IMR-90 (cell line): ENCODE measurements at regions not wholly inside any gene's neighbourhood (a gene's known extent, or its start where the extent isn't known, plus 50 kb on each side); places are given as distances from the start of the nearest gene placed in this dataset.

ENCODE experiments used
- ATAC-seq: fragments of 200-7000 bp; cut with Tn5 transposase; 2 replicates; pipeline ENCODE4 v1.9.1; 2020; ENCODE audit warnings: low read depth, mild to moderate bottlenecking, moderate library complexity
- BruUV-seq: library from RNA; stranded (reverse); fragments of 400-500 nt; replicated peaks from 2 replicates; lab custom pipeline; 2021; lab: Mats Ljungman, UMichigan
- CTCF ChIA-PET: fragments of 300-600 bp; formaldehyde crosslinking; extraction: SDS; loops from one replicate; lab custom pipeline; 2021; ENCODE audit warnings: antibody characterized with exemption; lab: Yijun Ruan, JAX
- POLR2A ChIA-PET: fragments of 300-600 bp; sonication (Branson Sonifier 250); formaldehyde crosslinking; loops from one replicate; lab custom pipeline; 2022; ENCODE audit warnings: antibody characterized with exemption; ENCODE audit not compliant: unreplicated experiment; lab: Charles Lee
- DNase-seq: peaks from one replicate; pipeline ENCODE4 v3.0.0; 2013
- H2AFZ ChIP-seq: replicated peaks from 2 replicates; pipeline ENCODE3; 2013; ENCODE audit warnings: low read length, mild to moderate bottlenecking; ENCODE audit not compliant: poor library complexity
- H2AK5ac ChIP-seq: 2 replicates; pipeline ENCODE4 v1.6.1; 2013; ENCODE audit warnings: low read depth, low read length, inconsistent platforms
- H2AK9ac ChIP-seq: replicated peaks from 2 replicates; pipeline ENCODE3; 2013; ENCODE audit warnings: mild to moderate bottlenecking, low read depth, low read length, moderate library complexity; ENCODE audit not compliant: poor library complexity
- H2BK120ac ChIP-seq: 2 replicates; pipeline ENCODE4 v1.6.1; 2013; ENCODE audit warnings: low read depth, low read length, inconsistent platforms
- H2BK15ac ChIP-seq: 3 replicates; pipeline ENCODE4 v1.6.1; 2013; ENCODE audit warnings: low read depth, low read length, inconsistent platforms
- H2BK20ac ChIP-seq: 2 replicates; pipeline ENCODE4 v1.6.1; 2013; ENCODE audit warnings: low read depth, mild to moderate bottlenecking, inconsistent platforms, low read length, moderate library complexity
- H2BK5ac ChIP-seq: 2 replicates; pipeline ENCODE4 v1.6.1; 2013; ENCODE audit warnings: mild to moderate bottlenecking, low read depth, low read length, inconsistent platforms; ENCODE audit not compliant: poor library complexity, severe bottlenecking
- H3K14ac ChIP-seq: replicated peaks from 2 replicates; pipeline ENCODE4 v1.6.1; 2013; ENCODE audit warnings: low read depth, low read length, inconsistent platforms
- H3K18ac ChIP-seq: 2 replicates; pipeline ENCODE4 v1.6.1; 2013; ENCODE audit warnings: low read depth, low read length, control low read depth
- H3K23ac ChIP-seq: 2 replicates; pipeline ENCODE4 v1.6.1; 2013; ENCODE audit warnings: low read depth, low read length, inconsistent platforms
- H3K27ac ChIP-seq: 2 replicates; pipeline ENCODE4 v1.5.1; 2013; ENCODE audit warnings: mild to moderate bottlenecking, control low read depth, low read length; ENCODE audit not compliant: insufficient read depth
- H3K27me3 ChIP-seq: 2 replicates; pipeline ENCODE4 v1.6.1; 2013; ENCODE audit warnings: low read length; ENCODE audit not compliant: control insufficient read depth, insufficient read depth
- H3K36me3 ChIP-seq: 2 replicates; pipeline ENCODE4 v1.6.1; 2013; ENCODE audit warnings: low read length, mixed read lengths; ENCODE audit not compliant: control insufficient read depth, insufficient read depth
- H3K4ac ChIP-seq: 2 replicates; pipeline ENCODE4 v1.6.1; 2013; ENCODE audit warnings: low read depth, low read length, inconsistent platforms
- H3K4me1 ChIP-seq: 2 replicates; pipeline ENCODE4 v1.6.1; 2013; ENCODE audit warnings: low read length, mixed read lengths; ENCODE audit not compliant: control insufficient read depth, insufficient read depth
- H3K4me2 ChIP-seq: 2 replicates; pipeline ENCODE4 v1.6.1; 2013; ENCODE audit warnings: low read depth, mild to moderate bottlenecking, control low read depth, low read length, moderate library complexity
- H3K4me3 ChIP-seq: 2 replicates; pipeline ENCODE4 v1.5.1; 2013; ENCODE audit warnings: low read depth, mild to moderate bottlenecking, control low read depth, low read length, moderate library complexity; ENCODE audit not compliant: insufficient read depth
- H3K56ac ChIP-seq: 2 replicates; pipeline ENCODE4 v1.6.1; 2013; ENCODE audit warnings: low read length, inconsistent platforms; ENCODE audit not compliant: insufficient read depth; ENCODE audit errors: extremely low read depth
- H3K79me1 ChIP-seq, 2 experiments: 2 replicates each; pipeline ENCODE4 v1.6.1; 2013; ENCODE audit warnings: low read length in 2 of 2, inconsistent platforms in 1 of 2, low read depth in 1 of 2
- H3K9ac ChIP-seq: 2 replicates; pipeline ENCODE4 v1.6.1; 2013; ENCODE audit warnings: low read depth, low read length, control low read depth
- H3K9me1 ChIP-seq: 2 replicates; pipeline ENCODE4 v1.6.1; 2013; ENCODE audit warnings: low read length, inconsistent platforms; ENCODE audit not compliant: insufficient read depth
- H3K9me3 ChIP-seq: 2 replicates; pipeline ENCODE4 v1.6.1; 2013; ENCODE audit warnings: low read length; ENCODE audit not compliant: control insufficient read depth, insufficient read depth
- H4K20me1 ChIP-seq: 2 replicates; pipeline ENCODE4 v1.6.1; 2013; ENCODE audit warnings: low read length, inconsistent platforms; ENCODE audit not compliant: insufficient read depth
- H4K5ac ChIP-seq: 2 replicates; pipeline ENCODE4 v1.6.1; 2013; ENCODE audit warnings: mild to moderate bottlenecking, low read depth, low read length, control low read depth
- H4K8ac ChIP-seq, 2 experiments: 2 replicates each; pipeline ENCODE4 v1.6.1; 2013; ENCODE audit warnings: low read depth in 2 of 2, low read length in 2 of 2, control low read depth in 1 of 2, inconsistent platforms in 1 of 2
- H4K91ac ChIP-seq: 2 replicates; pipeline ENCODE4 v1.6.1; 2013; ENCODE audit warnings: low read depth, low read length, inconsistent platforms; ENCODE audit not compliant: insufficient read depth
- CEBPB ChIP-seq: IDR thresholded peaks from 2 replicates; pipeline ENCODE4 v1.6.1; 2012; ENCODE audit warnings: low read depth, low read length, improper control_type of control experiment
- CHD1 ChIP-seq: IDR thresholded peaks from 2 replicates; pipeline ENCODE4 v1.6.1; 2012; ENCODE audit warnings: low read depth, low read length, improper control_type of control experiment
- ELK1 ChIP-seq: fragments of 150-350 bp; IDR thresholded peaks from 2 replicates; pipeline ENCODE4 v1.6.1; 2016; ENCODE audit warnings: low read depth, mild to moderate bottlenecking, low read length, moderate library complexity, borderline replicate concordance
- FOS ChIP-seq: fragments of 150-350 bp; IDR thresholded peaks from 2 replicates; pipeline ENCODE4 v1.6.1; 2016; ENCODE audit warnings: low read depth, low read length
- MAZ ChIP-seq: IDR thresholded peaks from 2 replicates; pipeline ENCODE4 v1.6.1; 2012; ENCODE audit warnings: low read depth, mild to moderate bottlenecking, low read length, improper control_type of control experiment, moderate library complexity, borderline replicate concordance
- MXI1 ChIP-seq: IDR thresholded peaks from 2 replicates; pipeline ENCODE4 v1.6.1; 2012; ENCODE audit warnings: low read depth, mild to moderate bottlenecking, low read length, moderate library complexity, borderline replicate concordance
- NFE2L2 ChIP-seq: fragments of 150-350 bp; IDR thresholded peaks from 2 replicates; pipeline ENCODE4 v1.6.1; 2016; ENCODE audit warnings: low read depth, mild to moderate bottlenecking, low read length
- RAD21 ChIP-seq: IDR thresholded peaks from 2 replicates; pipeline ENCODE4 v1.6.1; 2012; ENCODE audit warnings: low read length, improper control_type of control experiment
- RCOR1 ChIP-seq: IDR thresholded peaks from 2 replicates; pipeline ENCODE4 v1.6.1; 2012; ENCODE audit warnings: mild to moderate bottlenecking, low read length, improper control_type of control experiment; ENCODE audit not compliant: insufficient replicate concordance
- RFX5 ChIP-seq: IDR thresholded peaks from 2 replicates; pipeline ENCODE4 v1.8.0; 2012; ENCODE audit warnings: low read depth, mild to moderate bottlenecking, low read length, moderate library complexity
- SMC3 ChIP-seq: fragments of 150-350 bp; IDR thresholded peaks from 2 replicates; pipeline ENCODE4 v1.6.1; 2016; ENCODE audit warnings: low read depth, mild to moderate bottlenecking, antibody characterized with exemption, low read length, moderate library complexity
- USF2 ChIP-seq: fragments of 150-350 bp; IDR thresholded peaks from 2 replicates; pipeline ENCODE4 v1.6.1; 2017; ENCODE audit warnings: mild to moderate bottlenecking, antibody characterized with exemption, low read length, low read depth
- WGBS, 2 experiments: methylation state at CpG; one replicate each; pipeline versions ENCODE4 v1.1.5 to v1.1.7; 2013; ENCODE audit warnings: missing lambda C conversion rate in 2 of 2; ENCODE audit not compliant: insufficient read length in 1 of 2; ENCODE audit errors: extremely low coverage in 2 of 2; 5-methylcytosine and 5-hydroxymethylcytosine counted together
- dilution Hi-C: fragments of 300-500 bp; cut with HindIII; formaldehyde crosslinking; loops from one replicate; pipeline ENCODE4 v1.14.3; 2018; ENCODE audit warnings: low sequenced_read_pairs; ENCODE audit not compliant: unreplicated experiment
- in situ Hi-C: fragments of 300-500 bp; cut with MboI; formaldehyde crosslinking; loops from 3 replicates; pipeline ENCODE4 v1.14.3; 2019; ENCODE audit warnings: low sequenced_read_pairs, inconsistent platforms, mixed read lengths
- intact Hi-C: fragments of 100-400 bp; cut with micrococcal nuclease; formaldehyde crosslinking; loops from 2 replicates; pipeline ENCODE4 v1.10.0; 2022

- no peak overlapping the region for H2AK5ac ChIP-seq
- DNase-seq = no peak
- no peak overlapping the region for H3K4ac ChIP-seq
- no peak overlapping the region for H3K4me3 ChIP-seq
- no peaks in the 10 kb centered on the region for H3K4me1 ChIP-seq
- ChIA-PET POLR2A (interaction anchor here (0.5 kb wide), 1 partner anchor 880 kb away, joined by 3 read pairs; no protein-coding TSS in a partner anchor), CTCF (no interaction called here)
- H3K9me1 ChIP-seq = no peaks in the 10 kb centered on the region
- H3K9me3 ChIP-seq = no peaks in the 10 kb centered on the region
- H2BK15ac ChIP-seq = no peak overlapping the region
- no peak overlapping the region for H3K18ac ChIP-seq
- TF ChIP-seq RAD21 (no peak), NFE2L2 (no peak), CEBPB (no peak), USF2 (no peak), RCOR1 (no peak), MXI1 (no peak), FOS (no peak), ELK1 (no peak), MAZ (no peak), CHD1 (no peak), RFX5 (no peak), SMC3 (no peak)
- H2AFZ ChIP-seq = no peak overlapping the region
- H3K23ac ChIP-seq = no peak overlapping the region
- no peaks in the 10 kb centered on the region for H3K79me1 ChIP-seq
- H3K27me3 ChIP-seq = no peaks in the 10 kb centered on the region
- no peak overlapping the region for H4K8ac ChIP-seq
- no peak overlapping the region for H3K56ac ChIP-seq
- in situ Hi-C loops = no loop called here
- no peak overlapping the region for H3K4me2 ChIP-seq
- no peak overlapping the region for H3K9ac ChIP-seq
- H3K14ac ChIP-seq = no peak overlapping the region
- no peak overlapping the region for H3K27ac ChIP-seq
- no peak overlapping the region for H2BK120ac ChIP-seq
- BruUV-seq = no TSS peak
- intact Hi-C loops = no loop called here
- H3K36me3 ChIP-seq = no peaks in the 10 kb centered on the region
- ATAC-seq = no peak
- H2BK5ac ChIP-seq = no peak overlapping the region
- H2BK20ac ChIP-seq = no peak overlapping the region
- H2AK9ac ChIP-seq = no peak overlapping the region
- dilution Hi-C loops = no loop called here
- WGBS, 2 experiments = no CpG with 5 or more reads among the region's 4 CpGs
- no peak overlapping the region for H4K91ac ChIP-seq
- H4K20me1 ChIP-seq = no peaks in the 10 kb centered on the region
- no peak overlapping the region for H4K5ac ChIP-seq
Observed at GRCh38 chr2:176963568-176964287, 248.9 kb upstream of the HNRNPA3 start.
